ENCODE measurements at regions not wholly inside any gene's neighbourhood (a gene's known extent, or its start where the extent isn't known, plus 50 kb on each side); places are given as distances from the start of the nearest gene placed in this dataset.
"Not testable (repeated sequence)": the region's sequence is repeated elsewhere in the genome, so short reads cannot be mapped to it uniquely, and the experiment has no call there.

GRCh38 chr9:66759825-66760492 lies 140.6 kb upstream of the ZNF658 start:
- in situ Hi-C loops (cut with HindIII; ENCODE audit: low sequenced_read_pairs); DNase-seq (ENCODE audit: low spot score): not testable (repeated sequence)

GRCh38 chr9:66764799-66765493 lies 135.6 kb upstream of the ZNF658 start:
- DNase-seq (ENCODE audit: low spot score); in situ Hi-C loops (cut with HindIII; ENCODE audit: low sequenced_read_pairs): not testable (repeated sequence)

DNA sequence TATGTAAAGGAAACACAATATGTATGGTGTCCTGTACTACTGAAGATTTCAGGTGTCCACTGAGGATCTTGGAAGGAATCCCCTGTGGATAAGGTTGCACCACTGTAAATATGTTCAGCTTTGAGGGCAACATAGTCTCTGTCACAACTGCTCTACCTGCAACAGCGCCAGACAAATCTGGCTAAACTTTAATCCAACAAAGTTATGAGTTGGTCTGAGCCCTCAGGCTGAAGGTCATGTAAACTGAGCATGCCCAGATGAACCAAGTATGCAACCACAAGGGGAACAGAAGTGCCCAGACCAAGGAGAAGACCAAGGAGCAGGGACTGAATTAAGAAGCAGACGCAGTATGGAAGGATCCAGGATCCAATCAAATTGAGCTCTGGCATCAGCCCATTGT lies 135.0 kb upstream of the ZNF658 start:
- DNase-seq (ENCODE audit: low spot score); in situ Hi-C loops (cut with HindIII; ENCODE audit: low sequenced_read_pairs): not testable (repeated sequence)

GRCh38 chr9:66771504-66771903 lies 129.0 kb upstream of the ZNF658 start:
- in situ Hi-C loops (cut with HindIII; ENCODE audit: low sequenced_read_pairs); DNase-seq (ENCODE audit: low spot score): not testable (repeated sequence)

GRCh38 chr9:66774618-66775017 lies 125.9 kb upstream of the ZNF658 start:
- in situ Hi-C loops (cut with HindIII; ENCODE audit: low sequenced_read_pairs); DNase-seq (ENCODE audit: low spot score): not testable (repeated sequence)

GRCh38 chr9:66779944-66780661 lies 120.4 kb upstream of the ZNF658 start:
- in situ Hi-C loops (cut with HindIII; ENCODE audit: low sequenced_read_pairs); DNase-seq (ENCODE audit: low spot score): not testable (repeated sequence)

- DNase-seq (ENCODE audit: low spot score); in situ Hi-C loops (cut with HindIII; ENCODE audit: low sequenced_read_pairs): not testable (repeated sequence)
Measured at GRCh38 chr9:66781240-66781639, 119.3 kb upstream of the ZNF658 start.

GRCh38 chr9:66782010-66782409 lies 118.5 kb upstream of the ZNF658 start:
- DNase-seq (ENCODE audit: low spot score); in situ Hi-C loops (cut with HindIII; ENCODE audit: low sequenced_read_pairs): not testable (repeated sequence)

DNA sequence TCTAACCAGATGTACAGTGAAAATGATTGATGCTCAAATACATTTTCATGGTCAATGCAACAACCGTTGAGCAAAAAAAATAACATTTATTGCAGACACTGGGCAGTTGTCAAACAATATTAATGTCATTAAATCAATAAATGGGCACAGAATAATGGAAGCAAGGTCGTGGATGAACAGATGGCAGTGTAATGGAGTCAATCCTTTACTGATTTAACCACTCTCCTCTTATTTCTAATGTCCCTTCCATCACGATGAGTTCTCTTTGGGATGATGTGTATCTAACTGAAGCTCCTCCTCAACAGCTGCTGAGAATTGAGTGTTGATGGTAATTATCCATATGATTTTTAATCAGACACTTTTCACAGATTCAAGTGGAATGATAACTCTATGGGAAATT lies 114.9 kb upstream of the ZNF658 start:
- in situ Hi-C loops (cut with HindIII; ENCODE audit: low sequenced_read_pairs); DNase-seq (ENCODE audit: low spot score): not testable (repeated sequence)

- DNase-seq (ENCODE audit: low spot score); in situ Hi-C loops (cut with HindIII; ENCODE audit: low sequenced_read_pairs): not testable (repeated sequence)
Measured at GRCh38 chr9:66791092-66791750, 109.3 kb upstream of the ZNF658 start.

GRCh38 chr9:66794769-66795168 lies 105.8 kb upstream of the ZNF658 start:
- in situ Hi-C loops (cut with HindIII; ENCODE audit: low sequenced_read_pairs); DNase-seq (ENCODE audit: low spot score): not testable (repeated sequence)

- DNase-seq (ENCODE audit: low spot score); in situ Hi-C loops (cut with HindIII; ENCODE audit: low sequenced_read_pairs): not testable (repeated sequence)
Measured at GRCh38 chr9:66795723-66796503, 104.6 kb upstream of the ZNF658 start.

DNA sequence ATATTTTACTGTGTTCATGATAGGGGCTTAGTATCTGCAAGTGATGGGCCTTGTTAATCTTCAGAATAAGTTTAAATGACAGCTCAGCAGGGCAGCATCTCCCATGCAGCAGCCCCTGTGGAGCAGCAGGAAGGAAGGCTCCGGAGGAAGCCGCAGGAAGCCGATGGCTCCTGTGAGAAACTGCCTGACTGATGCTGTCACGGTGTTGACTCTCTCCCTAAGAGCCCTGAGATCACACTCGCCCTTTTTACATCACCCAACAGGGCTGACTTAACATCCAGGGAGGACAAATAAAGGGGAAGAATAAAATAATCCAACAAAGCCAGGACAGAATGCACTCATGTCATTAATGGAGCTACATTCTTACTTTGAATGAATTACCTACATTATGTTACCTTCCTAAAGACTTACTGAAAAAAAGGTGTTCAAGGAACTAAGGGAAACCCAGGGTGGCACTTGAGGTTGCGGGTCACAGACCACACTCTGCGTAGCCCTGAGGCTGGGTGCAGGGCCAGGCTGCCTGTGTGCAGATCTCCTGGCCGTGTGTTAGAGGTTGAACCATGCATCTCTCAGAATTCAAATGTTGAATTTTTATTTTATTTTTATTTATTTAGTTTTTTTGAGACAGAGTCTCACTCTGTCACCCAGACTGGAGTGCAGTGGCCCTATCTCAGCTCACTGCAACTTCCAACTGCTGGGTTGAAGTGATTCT lies 102.5 kb upstream of the ZNF658 start:
- DNase-seq (ENCODE audit: low spot score); in situ Hi-C loops (cut with HindIII; ENCODE audit: low sequenced_read_pairs): not testable (repeated sequence)

DNA sequence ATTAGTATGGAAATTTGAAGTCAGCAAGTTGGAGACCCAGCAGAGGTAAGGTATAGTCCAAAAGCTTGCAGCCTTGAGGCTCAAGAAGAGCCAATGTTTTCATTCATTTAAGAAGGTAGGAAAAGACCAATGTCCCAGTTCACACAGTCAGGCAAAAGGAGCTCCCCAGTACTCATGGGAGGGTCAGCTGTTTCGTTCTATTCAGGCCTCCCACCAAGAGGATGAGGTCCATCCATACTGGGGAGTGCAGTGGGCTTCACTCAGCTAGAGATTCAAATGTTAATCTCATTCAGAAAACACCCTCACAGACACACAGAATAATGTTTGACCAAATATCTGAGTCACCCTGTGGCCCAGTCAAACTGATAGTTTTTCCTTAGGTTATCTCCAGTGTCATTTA lies 96.9 kb upstream of the ZNF658 start:
- in situ Hi-C loops (cut with HindIII; ENCODE audit: low sequenced_read_pairs); DNase-seq (ENCODE audit: low spot score): not testable (repeated sequence)

DNA sequence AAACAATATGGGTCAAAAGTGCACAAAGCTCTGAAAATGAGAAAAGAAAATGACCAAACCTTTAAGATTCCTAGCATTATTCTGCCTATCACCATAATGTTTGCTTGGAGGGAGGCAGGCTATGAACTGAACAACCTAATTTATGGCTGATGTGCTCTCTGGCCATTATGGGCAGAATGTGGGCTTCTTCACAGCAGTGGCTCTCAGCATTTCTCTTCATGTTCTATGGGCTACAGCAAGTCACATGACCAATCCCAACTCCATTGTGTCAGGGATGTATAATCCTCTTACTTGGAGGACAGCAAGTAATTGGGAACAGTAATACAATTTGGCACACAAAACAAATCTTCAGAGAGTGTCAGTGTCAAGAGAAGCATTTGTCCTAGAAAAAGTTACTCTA lies 90.3 kb upstream of the ZNF658 start:
- in situ Hi-C loops (cut with HindIII; ENCODE audit: low sequenced_read_pairs); DNase-seq (ENCODE audit: low spot score): not testable (repeated sequence)

GRCh38 chr9:66812367-66812766 lies 88.2 kb upstream of the ZNF658 start:
- in situ Hi-C loops (cut with HindIII; ENCODE audit: low sequenced_read_pairs); DNase-seq (ENCODE audit: low spot score): not testable (repeated sequence)

DNA sequence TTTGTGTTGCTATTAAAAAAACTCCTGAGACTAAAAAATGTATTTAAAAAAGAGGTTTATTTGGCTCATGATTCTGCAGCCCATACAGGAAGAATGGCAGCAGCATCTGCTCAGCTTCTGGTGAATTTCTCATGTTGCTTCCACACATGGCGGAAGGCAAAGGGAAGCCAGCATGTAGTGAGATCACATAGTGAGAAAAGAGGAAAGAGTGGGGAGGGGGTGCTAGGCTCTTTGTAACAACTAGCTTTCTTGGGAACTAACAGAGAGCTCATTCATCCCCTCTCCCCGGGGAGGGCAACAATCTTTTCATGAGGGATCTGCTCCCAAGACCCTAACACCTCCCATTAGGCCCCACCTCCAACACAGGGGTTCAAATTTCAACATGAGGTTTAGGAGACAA lies 87.6 kb upstream of the ZNF658 start:
- DNase-seq (ENCODE audit: low spot score); in situ Hi-C loops (cut with HindIII; ENCODE audit: low sequenced_read_pairs): not testable (repeated sequence)

DNA sequence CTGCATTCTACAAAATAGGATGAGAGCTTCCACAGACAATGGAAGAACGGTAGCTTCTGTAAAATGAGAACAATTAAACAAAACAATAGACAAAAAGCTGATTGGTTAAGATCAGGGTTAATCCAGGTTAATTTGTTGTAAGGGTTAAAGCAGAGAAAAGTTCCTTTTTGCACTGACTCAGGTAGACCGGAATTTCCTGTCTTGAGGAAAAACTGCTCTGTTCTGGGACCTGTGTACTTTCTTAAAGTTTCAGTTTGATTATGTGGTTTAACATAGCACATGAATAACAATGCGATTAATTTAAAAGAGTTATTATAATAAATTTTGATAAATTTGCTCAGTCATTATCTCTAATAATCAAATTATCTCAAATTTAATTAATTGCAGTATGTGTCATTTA lies 86.5 kb upstream of the ZNF658 start:
- in situ Hi-C loops (cut with HindIII; ENCODE audit: low sequenced_read_pairs); DNase-seq (ENCODE audit: low spot score): not testable (repeated sequence)
